ENCODE measurements at regions not wholly inside any gene's neighbourhood (a gene's known extent, or its start where the extent isn't known, plus 50 kb on each side); places are given as distances from the start of the nearest gene placed in this dataset.

GRCh38 chr4:134028421-134028820 lies 173.2 kb downstream of the PABPC4L start:
- TF ChIP-seq POLR2AphosphoS5 (IDR thresholded peaks at IDR 0.05) (no peak), POLR2A (IDR thresholded peaks at IDR 0.05) (no peak)
- TF ChIP-seq, protein P1, sequence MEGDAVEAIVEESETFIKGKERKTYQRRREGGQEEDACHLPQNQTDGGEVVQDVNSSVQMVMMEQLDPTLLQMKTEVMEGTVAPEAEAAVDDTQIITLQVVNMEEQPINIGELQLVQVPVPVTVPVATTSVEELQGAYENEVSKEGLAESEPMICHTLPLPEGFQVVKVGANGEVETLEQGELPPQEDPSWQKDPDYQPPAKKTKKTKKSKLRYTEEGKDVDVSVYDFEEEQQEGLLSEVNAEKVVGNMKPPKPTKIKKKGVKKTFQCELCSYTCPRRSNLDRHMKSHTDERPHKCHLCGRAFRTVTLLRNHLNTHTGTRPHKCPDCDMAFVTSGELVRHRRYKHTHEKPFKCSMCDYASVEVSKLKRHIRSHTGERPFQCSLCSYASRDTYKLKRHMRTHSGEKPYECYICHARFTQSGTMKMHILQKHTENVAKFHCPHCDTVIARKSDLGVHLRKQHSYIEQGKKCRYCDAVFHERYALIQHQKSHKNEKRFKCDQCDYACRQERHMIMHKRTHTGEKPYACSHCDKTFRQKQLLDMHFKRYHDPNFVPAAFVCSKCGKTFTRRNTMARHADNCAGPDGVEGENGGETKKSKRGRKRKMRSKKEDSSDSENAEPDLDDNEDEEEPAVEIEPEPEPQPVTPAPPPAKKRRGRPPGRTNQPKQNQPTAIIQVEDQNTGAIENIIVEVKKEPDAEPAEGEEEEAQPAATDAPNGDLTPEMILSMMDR (IDR thresholded peaks at IDR 0.05 in 8 of 11, conservative IDR thresholded peaks at IDR 0.05 in 3 of 11) = no peak
